ENCODE measurements at regions not wholly inside any gene's neighbourhood (a gene's known extent, or its start where the extent isn't known, plus 50 kb on each side); places are given as distances from the start of the nearest gene placed in this dataset.

DNA sequence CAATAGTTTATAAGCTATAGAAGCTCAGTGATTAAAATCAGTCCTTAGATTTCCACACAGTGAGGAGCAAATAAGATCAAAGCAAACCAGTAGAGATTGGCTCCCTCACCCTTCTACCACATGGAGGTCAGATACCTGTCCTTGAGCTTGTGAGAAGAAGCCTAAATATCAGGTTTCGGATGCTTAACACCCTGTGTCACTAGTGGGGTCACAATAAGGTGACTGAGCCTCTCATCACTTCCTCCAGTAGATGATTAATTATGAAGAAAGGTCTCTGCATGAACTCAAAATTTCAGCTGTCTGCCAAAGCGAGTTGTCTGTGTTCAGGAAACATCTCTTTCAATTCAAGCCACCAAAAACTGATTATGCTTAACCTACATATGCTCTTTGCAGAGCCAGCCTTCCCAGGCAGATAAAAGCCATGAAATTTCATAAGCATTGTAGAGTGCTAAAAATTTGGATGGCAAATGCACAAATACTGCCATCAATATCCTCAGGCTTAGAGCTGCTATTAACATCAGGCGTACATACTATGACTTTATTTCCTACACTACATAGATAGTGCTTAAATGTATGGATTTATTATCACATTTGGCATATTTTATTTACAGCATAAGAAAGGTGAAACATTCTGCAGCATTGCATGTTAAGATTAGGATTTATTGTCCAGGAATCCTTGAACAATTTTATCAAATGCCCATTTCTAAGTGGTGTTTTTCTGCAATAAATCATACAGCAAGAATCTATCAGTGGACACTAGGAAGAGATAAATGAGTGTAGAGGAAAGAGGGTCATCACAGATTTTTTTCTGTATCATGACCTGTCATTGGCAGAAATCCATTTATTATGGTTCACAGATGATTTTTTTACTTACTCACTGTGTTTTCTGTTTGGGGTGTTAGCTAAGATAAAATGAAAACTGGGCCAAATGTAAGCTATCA, 285.1 kb upstream of the SP8 start:
- DNase-seq (ENCODE audit: low read depth), result no peak
- H3K4me3 ChIP-seq (ENCODE audit: low read depth, low read length), result no peak overlapping the region

DNA sequence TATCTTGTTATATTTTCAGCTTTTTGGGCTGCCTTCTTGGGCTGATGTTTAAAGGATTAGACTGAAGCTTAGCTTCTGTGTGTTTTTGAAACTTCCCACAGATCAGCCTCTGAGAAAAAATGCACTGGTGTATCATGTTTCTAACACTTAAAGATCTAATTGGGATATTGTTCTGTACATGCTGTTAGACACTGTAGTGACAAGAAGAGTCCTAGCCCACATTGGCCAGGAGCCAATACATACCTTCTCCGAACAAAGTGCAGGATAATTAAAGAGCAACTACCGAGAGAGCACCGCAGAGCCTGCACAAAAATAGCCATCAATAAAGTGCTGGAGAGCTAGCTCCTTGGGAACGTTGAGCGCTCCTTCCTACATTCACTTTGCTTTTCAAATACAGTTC, 289.4 kb upstream of the SP8 start:
- no peak overlapping the region for H3K4me3 ChIP-seq (ENCODE audit: low read depth, low read length)

DNA sequence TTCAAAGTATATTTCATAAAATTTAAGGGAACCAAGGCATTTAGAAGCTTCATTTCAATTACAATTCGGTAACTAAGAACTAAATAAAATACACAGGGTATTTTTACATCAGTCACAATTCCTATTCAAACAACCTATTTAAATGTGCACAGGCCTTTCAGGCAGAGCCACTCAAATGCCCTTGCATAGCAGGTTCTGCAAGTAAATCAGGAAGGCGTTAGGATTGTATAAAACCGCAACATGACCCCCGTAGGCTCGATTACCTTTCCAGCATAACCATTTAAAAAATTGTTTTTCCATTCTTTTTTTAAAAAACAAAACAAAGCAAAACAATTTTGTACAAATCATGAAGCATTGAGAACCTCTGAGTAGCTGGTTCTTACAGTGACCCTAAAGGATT, 289.9 kb upstream of the SP8 start:
- DNase-seq (ENCODE audit: low read depth), result no peak
- no peak overlapping the region for H3K4me3 ChIP-seq (ENCODE audit: low read depth, low read length)

More for the DNA sequence above, 289.4 kb upstream of the SP8 start:
- no peak for DNase-seq (ENCODE audit: low read depth)

DNA sequence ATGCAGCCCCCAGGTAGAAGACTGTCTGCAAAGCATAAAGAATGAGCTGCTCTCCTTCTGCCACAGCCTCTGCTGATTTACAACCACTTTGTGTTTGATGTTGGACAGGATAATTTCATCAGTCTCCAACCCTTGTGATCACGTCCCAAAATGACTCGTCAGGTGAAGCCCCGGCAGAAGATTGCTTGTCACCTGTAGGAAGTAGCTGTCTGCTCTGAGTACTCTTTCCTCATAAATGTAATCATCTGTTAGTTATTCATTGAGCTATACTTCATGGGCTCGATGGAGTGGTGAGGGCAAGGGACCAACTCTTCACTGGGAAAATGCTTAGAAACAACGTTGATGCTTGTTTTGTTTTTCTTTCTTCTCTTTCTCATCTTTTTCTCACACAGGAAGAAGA, 290.9 kb upstream of the SP8 start:
- no peak for DNase-seq (ENCODE audit: low read depth)
- H3K4me3 ChIP-seq (ENCODE audit: low read depth, low read length), result no peak overlapping the region

DNA sequence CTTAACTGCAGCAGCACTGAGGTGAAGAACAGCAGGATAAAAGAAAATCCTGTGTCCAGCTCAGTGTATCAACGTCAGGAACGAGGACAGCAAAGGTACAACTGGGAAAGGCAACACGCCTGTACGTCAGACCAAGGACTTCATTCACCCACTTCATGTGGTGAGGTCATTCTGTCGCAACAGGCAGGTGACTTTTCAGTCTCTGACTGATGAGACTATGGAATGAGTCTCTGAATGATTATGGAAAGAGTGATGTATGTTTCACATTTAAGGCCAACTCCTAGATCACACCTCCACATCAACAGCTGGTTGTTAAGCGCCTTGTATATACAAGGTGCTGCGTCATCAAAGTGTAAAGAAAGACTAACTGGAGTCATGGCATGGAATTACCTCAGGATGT, 297.6 kb upstream of the SP8 start:
- DNase-seq (ENCODE audit: low read depth), result no peak
- no peak overlapping the region for H3K4me3 ChIP-seq (ENCODE audit: low read depth, low read length)

- H3K4me3 ChIP-seq (ENCODE audit: low read depth, low read length), result no peak overlapping the region
- no peak for DNase-seq (ENCODE audit: low read depth)
Measured at GRCh38 chr7:21086688-21087087, 300.0 kb upstream of the SP8 start.

GRCh38 chr7:21089653-21090052, 303.0 kb upstream of the SP8 start:
- DNase-seq (ENCODE audit: low read depth), result no peak
- no peak overlapping the region for H3K4me3 ChIP-seq (ENCODE audit: low read depth, low read length)

DNA sequence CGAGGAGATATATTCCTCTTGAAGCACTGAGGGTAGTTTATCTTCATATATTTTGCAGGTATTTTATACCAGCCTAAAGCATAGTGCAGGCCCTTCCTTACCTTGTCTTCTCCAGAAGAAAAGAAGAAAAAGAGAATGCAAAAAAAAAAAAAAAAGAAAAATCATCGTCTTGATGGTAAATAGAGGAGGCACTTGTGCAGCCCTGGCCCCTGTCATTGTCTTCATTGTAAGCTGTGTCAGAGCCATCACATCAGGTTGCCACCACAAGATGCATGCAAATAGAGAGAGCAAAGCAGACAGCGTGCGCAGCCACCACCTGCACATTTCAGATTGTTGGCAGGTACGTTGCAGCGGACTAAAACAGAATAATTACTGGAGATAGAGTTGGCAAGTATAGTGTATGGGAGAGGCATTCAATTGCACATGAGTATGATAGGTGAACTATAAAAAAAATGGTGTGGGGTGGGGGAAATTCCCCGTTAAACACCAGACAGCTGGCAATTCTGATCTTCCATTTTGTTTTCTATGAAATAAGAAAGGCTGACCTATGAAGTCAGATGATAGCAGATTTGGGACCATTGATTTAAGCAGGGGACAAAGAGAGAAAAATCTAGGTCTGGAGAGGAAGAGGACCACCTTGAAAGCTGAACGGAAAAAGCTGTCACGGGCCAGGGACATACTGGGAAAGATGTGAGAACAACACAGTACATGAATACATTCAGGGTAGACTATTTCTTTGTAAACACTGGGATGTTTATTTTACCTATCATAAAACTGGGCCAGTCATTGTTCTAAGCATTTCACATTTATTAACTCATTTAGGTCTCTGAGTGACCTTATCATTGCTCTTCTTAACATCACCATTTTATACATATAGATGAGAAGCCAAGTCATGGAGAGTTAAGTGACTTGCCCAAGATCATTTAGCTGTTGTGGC, 306.3 kb upstream of the SP8 start:
- no peak overlapping the region for H3K4me3 ChIP-seq (ENCODE audit: low read depth, low read length)
- DNase-seq (ENCODE audit: low read depth), result no peak

- no peak for DNase-seq (ENCODE audit: low read depth)
Measured at GRCh38 chr7:21094589-21094988, 307.9 kb upstream of the SP8 start.

DNA sequence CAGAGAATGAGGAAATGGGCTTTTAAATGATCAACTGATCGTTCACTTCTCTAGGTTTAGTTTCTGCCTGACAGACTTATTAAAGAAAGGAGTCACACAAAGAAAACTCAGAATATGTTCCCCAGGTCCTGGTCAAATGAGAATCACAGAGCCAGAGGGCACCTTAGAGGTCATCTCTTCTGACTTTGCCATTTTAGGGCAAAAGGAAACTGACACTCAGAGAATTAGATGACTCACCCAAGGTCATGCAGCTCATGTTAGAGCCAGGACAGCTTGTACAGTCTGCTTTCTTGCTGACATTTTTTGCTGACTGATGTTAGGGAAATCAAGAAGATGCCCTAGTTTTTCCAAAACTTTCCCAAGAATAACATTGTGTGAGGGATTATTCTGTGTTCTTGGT, 312.7 kb upstream of the SP8 start:
- no peak for DNase-seq (ENCODE audit: low read depth)

More at GRCh38 chr7:21094589-21094988, 307.9 kb upstream of the SP8 start:
- no peak overlapping the region for H3K4me3 ChIP-seq (ENCODE audit: low read depth, low read length)

GRCh38 chr7:21099955-21100354, 313.3 kb upstream of the SP8 start:
- H3K4me3 ChIP-seq (ENCODE audit: low read depth, low read length), result no peak overlapping the region
- no peak for DNase-seq (ENCODE audit: low read depth)

More for the DNA sequence above, 312.7 kb upstream of the SP8 start:
- no peak overlapping the region for H3K4me3 ChIP-seq (ENCODE audit: low read depth, low read length)

- DNase-seq (ENCODE audit: low read depth), result no peak
Measured at GRCh38 chr7:21101541-21101940, 314.9 kb upstream of the SP8 start.

DNA sequence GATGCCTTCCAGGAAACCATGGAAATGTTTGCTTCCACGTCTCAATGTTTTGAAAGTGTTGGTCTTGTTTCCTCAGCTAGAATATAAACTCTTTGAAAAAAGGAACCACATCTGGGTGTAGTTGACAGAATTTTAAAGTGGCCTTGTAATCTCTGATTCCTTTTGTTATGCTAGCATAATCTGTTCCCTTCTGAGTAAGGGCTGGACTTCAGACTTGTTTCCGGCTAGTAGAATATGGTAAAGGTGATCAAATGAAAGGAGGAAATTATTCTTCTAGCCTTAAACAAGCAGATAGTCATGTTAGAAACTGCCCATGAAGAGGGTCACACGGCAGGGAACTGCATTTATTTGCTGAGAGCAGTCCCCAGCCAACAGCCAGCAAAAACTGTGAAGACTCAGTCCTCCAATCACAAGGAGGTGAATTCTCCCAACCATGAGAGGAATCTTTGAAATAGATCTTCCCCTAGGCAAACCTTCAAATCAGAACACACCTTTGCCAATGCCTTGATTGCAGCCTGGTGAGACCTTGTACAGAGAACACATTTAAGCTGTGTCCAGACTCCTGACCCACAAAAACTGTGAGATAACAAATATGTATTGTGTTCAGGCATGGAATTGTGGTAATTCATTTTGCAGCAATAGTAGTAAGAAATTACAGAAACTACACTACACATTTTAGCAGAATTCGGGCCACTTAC, 316.9 kb upstream of the SP8 start:
- H3K4me3 ChIP-seq (ENCODE audit: low read depth, low read length), result no peak overlapping the region
- no peak for DNase-seq (ENCODE audit: low read depth)

More at GRCh38 chr7:21101541-21101940, 314.9 kb upstream of the SP8 start:
- H3K4me3 ChIP-seq (ENCODE audit: low read depth, low read length), result no peak overlapping the region

GRCh38 chr7:21104124-21104500, 317.4 kb upstream of the SP8 start:
- no peak for DNase-seq (ENCODE audit: low read depth)

DNA sequence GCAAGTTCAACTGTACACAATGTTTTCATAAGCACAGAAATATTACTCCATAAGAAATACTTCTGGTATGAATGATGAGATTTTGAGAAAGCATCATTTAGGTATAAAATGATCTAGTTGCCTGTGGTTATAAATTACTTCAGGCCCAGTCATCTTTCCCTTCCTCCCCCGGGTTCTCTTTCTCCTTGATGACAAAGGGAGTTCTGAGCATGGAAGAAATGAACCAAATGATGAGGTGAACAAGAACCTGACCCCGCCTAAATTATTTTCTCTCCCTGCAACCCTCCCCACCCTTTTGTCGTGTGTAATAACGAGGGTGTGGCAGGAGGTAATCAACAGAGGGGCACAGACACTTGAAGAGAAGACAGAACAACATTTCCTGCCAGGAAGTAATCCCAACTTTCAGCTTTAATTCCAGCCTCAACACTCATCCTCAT, 319.6 kb upstream of the SP8 start:
- H3K4me3 ChIP-seq (ENCODE audit: low read depth, low read length), result no peak overlapping the region
- no peak for DNase-seq (ENCODE audit: low read depth)

More at GRCh38 chr7:21104124-21104500, 317.4 kb upstream of the SP8 start:
- no peak overlapping the region for H3K4me3 ChIP-seq (ENCODE audit: low read depth, low read length)

DNA sequence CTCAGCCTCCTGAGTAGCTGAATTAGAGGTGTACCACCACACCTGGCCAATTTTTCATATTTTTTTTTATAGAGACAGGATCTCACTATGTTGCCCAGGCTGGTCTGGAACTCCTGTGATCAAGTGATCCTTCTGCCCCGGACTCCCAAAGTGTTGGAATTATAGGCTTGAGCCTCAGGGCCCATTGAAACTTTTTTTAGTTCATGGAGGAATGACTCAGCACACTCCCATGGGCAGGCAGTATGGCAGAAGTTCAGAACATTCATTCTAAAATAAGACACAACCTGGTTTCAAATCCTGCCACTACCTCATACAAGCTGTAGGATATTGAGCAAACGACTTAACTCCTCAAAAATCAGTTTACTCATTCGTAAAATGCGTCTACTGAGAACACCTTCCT, 320.4 kb upstream of the SP8 start:
- no peak overlapping the region for H3K4me3 ChIP-seq (ENCODE audit: low read depth, low read length)
- no peak for DNase-seq (ENCODE audit: low read depth)

DNA sequence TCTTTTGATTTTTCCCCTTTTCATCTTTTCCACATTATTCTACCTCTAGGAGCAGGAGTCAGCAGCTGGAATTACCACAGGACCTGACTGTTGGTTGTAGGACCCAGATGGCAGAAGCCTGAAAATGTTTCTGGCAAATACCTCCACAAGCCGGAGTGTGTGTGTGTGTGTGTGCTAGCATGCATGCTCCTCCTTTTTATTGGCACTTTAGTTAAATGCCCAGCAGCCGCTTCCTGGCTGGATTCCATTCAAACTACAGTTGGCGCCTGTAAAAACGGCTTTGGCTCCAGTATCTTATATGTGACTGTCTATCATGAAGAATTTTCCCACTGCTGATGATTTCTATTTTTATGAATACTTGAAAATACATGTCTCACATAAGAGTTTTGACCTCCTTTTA, 319.7 kb upstream of the SP4 start:
- DNase-seq (ENCODE audit: low read depth), result no peak
- H3K4me3 ChIP-seq (ENCODE audit: low read depth, low read length), result no peak overlapping the region

GRCh38 chr7:21113609-21114415, 314.1 kb upstream of the SP4 start:
- DNase-seq (ENCODE audit: low read depth), result no peak

DNA sequence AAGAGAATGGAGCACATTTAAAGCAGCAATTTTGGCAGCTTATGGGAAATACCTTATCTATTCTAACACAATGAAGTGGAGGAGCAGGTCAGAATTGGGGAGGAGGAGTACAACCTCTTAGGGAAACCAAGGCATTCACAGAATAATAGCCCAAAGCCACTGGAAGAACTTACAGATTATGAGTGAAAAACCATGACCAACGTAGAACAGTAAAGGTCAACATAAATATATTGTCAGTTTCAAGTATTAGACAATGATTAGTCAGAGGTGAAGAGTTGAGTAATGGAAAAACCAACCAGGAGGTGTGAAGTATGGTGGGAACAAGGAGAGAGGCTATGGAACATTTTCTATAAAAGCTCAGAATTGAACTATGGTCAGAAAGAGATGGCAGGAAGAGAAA, 304.3 kb upstream of the SP4 start:
- no peak for DNase-seq (ENCODE audit: low read depth)
- H3K4me3 ChIP-seq (ENCODE audit: low read depth, low read length), result no peak overlapping the region

More at GRCh38 chr7:21113609-21114415, 314.1 kb upstream of the SP4 start:
- no peak overlapping the region for H3K4me3 ChIP-seq (ENCODE audit: low read depth, low read length)
